Muscle of arm (tissue), 1 donor: ENCODE measurements at regions not wholly inside any gene's neighbourhood (a gene's known extent, or its start where the extent isn't known, plus 50 kb on each side); places are given as distances from the start of the nearest gene placed in this dataset.
A peak's percentile ranks its signal among the peaks of the same experiment; 100 is the strongest.

Experiments
- DNase-seq: peaks from one replicate; pipeline ENCODE4 v3.0.0-alpha.2; 2013

GRCh38 chr7:21218155-21218554 lies 209.7 kb upstream of the SP4 start:
- no peak for DNase-seq

GRCh38 chr7:21221130-21221529 lies 206.8 kb upstream of the SP4 start:
- DNase-seq, result no peak

DNA sequence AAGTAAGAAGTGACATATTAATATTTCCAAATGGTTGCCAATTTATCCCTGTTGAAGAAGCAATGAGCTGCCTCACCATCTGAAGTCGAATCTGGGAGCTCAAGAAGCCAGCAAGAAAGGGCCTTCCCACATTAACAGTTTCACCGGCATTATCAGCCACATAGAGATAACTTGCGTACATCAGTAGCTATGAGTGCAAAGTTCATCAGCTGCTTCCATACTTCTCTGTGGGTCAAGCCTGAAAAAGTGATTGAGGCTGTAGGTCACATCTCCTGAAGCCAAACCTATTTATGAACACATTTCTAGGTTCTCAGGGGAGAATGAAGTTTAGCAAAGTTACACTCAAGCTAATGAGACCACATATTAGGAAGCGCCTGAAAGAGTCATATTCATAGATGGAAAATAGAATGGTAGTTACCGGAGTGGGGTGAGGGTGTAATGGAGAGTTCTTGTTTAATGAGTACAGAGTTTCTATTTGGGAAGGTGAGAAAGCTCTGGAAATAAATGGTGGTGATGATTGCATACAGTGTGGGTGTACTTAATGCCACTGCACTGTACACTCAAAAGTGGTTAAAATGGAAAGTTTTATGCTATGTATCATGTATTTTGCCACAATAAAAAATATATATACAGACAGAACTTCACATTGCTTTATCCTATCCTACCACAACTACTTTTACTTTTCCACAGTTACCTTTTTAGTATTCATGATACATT lies 189.3 kb upstream of the SP4 start:
- DNase-seq, result no peak

DNA sequence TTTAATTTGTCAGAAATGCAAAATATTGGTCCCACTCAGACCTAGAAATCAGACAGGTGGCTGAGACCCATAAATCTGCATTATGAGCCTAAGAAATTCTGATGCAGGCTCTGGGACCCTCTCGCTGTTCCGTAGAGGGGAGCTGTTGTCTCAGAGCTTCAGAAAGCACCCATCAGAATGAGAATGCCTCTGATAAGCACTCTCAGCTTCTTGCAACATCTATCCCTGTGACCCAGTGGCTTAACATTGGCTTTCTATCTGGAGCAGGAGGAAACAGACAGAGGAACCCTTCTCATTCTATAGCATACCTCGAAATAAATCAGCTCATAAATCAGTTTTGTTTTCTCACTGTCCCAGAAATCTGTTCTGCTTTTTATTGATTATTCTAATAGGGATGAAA lies 184.6 kb upstream of the SP4 start:
- DNase-seq, result no peak

DNA sequence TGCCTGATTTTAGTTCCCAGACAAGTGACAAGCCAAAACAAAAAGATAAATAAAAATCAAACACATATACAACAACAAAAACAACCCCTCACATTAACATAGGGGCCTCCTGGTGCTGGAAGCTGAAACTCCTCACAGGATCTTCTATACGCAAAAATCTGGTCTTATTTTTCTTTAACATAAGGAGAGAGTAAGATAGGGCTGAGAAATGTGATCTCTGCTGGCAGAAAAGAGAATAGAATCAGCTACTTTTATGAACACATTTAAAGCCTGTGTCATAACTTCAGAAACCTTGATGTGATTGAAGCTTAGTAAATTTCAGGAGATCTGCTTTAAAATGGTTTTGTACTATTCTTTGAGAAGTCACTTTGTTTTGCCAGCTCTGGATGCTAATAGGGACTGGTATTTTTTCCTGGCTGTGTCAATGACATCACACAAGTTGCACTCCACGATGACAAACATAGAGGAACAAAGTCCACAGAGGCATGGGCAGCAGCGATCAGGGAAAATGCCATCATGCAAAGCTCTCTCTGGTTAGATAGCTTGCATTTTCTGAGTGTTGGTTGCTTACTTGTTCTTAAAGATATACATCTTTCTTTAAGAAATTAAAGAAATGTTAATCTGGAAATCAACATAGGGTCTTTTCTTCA lies 176.6 kb upstream of the SP4 start:
- no peak for DNase-seq

DNA sequence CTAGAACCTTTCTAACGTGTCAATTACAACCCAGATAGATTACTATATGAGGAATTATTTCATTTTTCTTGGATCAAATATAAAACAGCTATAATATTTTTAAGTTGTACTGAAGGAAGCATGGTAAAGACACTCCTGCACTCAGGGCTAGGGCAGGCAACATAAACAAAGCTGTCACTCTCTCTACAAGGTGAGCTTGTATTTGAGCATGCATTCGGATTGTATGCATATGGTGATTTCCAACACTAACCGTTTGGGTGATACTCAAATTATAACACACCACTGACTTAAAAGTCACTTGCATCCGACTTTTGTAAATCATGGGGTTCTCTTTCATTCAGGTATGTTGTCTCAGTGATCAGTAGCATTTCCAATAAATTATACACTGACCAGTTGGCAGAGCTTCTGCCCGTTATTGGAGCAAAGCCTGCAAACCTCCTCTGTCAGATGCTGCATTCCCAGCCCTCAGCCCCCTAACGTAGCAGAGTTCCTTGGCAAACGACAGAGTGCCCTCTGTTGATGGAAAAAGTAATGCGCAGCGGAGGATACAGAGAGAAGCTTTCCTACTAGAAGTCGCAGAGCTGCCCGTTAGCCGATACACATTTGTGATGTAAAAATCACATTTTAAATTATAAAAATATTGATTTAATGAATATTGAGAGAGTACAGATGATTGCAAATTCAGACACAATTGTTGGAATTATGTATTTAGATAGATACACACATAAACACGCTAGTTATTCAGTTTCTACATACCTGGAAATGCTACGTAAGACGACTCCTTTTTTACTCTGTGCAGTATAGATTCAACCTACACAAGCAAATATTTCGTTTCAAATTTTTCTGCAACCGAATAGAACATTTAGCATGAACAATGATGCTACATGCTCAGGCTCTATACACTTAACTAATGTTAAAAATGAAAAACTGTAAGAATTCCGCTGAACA lies 173.9 kb upstream of the SP4 start:
- peak; percentile 58 for DNase-seq

DNA sequence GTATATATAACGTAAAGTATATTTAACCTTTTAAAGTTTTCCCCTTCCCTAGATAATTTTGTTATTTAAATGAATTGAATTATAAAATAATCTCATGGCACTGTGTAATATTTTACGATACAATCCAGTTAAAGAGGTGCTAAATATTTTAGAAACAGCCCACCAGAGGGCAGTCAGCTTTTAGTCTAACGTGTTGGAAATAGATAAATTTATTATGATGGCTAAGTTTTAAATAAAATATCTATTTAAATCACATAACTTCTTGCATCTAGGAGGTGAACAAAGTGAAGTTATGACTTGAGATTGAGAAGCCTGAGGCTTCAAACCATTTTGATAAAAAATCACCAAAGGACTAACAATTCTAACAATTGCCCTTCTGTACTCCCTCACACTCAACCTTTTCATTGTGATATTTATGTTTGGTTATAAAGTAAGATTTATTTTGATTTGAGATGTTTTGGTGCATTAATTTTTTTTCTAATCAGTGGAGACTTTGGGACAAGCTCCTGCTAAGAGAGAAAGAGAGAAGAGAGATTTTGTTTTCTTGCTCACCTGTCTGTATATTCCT lies 171.5 kb upstream of the SP4 start:
- DNase-seq, result peak; percentile 22

DNA sequence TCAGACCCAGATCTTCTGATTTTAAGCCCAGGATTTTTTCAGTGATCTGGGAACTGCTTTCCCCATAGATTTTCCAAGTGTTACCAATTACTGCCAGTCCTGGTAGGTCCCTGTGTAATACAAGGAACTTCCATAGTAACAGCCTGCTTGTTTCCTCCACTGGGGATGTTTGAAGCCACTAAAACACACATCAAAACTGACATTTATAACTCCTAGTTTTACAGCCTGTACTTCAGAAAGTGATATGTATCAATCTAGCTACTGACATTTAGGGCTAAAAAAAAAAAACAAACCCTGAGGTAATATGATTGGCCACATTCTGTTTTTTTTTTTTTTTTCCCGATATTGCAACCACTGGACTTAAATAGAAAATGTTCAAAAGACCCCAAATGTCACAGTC lies 166.9 kb upstream of the SP4 start:
- DNase-seq, result no peak

DNA sequence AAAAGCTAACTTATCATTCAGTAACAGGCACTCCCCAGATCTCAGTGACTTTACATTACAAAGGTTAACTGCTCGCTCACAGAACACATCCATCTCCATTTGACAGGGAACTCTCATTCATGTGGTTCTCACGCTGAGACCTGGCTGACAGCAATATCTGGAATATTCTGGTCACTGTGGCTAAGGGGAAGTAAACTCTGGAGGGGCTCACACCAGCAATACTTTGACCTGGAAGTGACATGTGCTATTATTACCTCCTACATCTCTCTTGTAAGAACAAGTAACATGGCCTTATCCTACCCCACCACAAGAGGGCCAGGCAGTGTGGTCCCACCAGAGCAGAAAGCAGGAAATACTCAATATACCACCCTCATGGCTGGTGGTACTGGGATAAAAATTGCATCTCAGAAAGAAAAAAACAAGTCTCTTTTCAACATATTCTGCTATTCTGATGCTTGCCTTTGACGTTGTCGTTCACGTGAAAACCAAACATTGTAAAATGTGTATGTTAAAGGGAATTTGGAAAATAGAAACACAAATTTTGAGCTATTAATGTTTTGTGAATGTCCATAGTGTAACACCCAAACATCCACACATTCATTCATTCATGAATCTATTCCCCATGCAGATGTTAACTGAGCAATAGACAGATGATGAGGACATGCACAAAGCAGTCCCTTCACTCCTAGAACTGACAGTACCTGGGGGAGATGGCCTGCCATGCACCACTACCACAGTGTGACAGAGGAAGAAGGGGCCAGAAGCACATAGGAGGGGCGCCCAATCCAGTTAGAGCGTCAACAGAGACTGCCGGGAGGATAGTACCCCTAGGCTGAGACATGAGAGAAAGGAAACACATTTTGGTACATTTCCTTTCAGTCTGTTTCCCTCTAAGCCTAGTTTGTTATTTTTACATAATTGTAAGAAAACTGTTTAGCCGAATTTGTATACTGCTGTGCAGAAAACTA lies 166.0 kb upstream of the SP4 start:
- no peak for DNase-seq

DNA sequence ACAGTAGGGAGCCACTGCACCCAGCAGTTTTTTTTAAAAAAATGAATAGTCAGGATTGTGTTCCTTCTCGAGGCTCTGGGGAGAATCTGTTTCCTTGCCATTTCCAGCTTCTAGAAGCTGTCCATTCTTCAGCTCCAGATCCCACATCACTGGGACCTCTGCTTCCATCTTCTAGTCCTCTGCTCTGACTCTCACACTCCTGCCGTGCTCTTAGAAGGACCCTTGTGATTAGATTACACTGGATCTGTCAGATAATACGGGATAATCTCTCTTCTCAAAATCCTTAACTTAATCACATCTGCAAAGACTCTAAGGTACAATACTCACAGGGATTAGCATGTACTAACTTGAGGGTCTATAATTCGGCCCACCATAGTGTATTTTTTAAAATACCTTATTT lies 158.9 kb upstream of the SP4 start:
- no peak for DNase-seq

GRCh38 chr7:21276471-21277035 lies 151.3 kb upstream of the SP4 start:
- no peak for DNase-seq

DNA sequence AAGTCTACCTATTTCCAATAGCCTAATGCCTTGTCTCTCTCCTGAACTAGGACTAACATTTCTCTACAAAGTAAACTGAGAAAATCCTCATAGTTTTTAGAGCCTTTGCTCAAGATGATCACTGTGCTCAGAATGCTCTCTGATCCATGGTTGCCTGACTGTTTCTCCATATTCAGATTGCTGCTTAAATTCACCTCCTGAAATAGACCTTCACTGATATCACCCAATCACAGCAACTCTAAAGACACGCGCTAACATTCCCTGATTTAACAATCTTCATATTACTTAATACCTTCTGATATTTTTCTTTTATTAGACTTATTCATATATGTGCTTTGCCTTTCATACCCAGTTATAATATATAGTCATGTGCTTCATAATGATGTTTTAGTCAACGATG lies 148.9 kb upstream of the SP4 start:
- DNase-seq, result no peak

DNA sequence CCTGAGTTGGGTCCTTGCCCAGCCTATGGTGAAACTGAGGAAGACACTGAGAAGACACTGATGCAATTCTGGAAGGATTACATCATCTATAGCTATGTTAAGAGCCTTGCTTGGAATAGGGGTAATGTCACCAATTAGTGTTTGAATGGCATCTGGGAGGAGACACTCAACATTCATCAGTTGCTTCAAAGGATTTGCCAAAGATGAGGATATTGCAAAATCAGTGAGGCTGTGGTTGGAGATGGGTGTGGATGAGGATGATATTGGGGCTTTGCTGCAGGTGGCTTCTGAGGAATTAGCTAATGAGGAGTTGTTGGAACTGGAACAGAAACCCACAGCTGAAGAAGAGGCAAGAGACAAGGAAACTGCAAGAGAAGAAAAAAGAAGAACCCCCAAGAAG lies 146.7 kb upstream of the SP4 start:
- no peak for DNase-seq

GRCh38 chr7:21293771-21294170 lies 134.1 kb upstream of the SP4 start:
- no peak for DNase-seq

DNA sequence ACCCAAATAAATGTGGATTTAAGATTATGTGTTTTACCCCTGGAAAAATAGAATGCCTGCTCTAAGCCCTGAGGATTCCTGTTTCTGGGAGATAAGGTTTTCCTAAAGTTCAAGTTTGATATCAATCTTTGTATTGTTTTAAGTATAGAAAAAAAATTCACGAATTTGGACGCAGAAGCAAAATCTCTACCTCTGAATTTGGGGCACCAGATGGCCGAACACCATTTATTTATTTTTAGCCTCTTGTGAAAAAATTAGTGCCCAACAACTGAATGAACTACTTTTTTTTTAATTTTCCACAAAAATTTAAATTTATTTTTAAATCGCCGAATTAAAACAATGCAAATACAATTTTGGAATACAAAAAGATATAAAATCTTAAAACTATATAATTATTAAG lies 128.1 kb upstream of the SP4 start:
- DNase-seq, result no peak

DNA sequence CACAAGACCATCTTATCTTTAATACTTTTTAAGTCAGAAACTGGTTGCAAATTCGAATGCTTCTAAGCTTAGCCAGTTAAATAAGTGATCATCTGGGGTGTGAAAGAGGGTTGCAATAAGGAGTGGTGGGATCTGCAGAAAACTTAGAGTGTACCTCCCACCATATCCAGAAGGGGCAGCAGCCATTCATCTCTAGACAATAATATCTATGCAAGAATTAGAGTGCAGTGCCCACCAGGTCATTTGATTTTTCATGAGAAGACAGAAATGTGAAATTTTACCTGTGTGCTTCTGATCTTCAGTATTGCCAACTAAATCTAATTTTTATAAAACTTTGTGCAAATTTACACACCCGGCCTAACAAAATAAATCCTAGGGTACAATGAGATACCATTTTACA lies 127.2 kb upstream of the SP4 start:
- DNase-seq, result no peak

- no peak for DNase-seq
Observed at GRCh38 chr7:21304808-21305375, 123.0 kb upstream of the SP4 start.

GRCh38 chr7:21305455-21306235 lies 122.2 kb upstream of the SP4 start:
- no peak for DNase-seq

DNA sequence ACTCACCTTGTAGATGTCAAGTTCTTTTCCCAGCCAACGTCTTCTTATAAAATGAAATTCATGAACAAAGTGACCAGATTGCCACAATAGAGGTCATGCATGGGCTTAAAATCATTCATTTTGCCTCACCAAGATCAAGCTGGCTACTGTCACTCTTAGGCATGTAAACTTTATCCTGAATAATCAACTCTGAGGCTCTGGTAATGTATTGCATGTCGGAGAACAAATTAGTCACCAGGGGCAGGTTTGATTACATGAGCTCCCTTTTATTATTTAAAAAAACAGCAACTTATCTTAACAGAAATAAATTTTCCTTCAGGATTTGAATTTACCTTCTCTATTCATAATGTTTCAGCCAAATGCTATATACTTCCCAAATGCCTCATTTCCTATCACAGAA lies 112.9 kb upstream of the SP4 start:
- DNase-seq, result no peak
